ENCODE measurements at regions not wholly inside any gene's neighbourhood (a gene's known extent, or its start where the extent isn't known, plus 50 kb on each side); places are given as distances from the start of the nearest gene placed in this dataset.
"Not testable (repeated sequence)": the region's sequence is repeated elsewhere in the genome, so short reads cannot be mapped to it uniquely, and the experiment has no call there.

DNA sequence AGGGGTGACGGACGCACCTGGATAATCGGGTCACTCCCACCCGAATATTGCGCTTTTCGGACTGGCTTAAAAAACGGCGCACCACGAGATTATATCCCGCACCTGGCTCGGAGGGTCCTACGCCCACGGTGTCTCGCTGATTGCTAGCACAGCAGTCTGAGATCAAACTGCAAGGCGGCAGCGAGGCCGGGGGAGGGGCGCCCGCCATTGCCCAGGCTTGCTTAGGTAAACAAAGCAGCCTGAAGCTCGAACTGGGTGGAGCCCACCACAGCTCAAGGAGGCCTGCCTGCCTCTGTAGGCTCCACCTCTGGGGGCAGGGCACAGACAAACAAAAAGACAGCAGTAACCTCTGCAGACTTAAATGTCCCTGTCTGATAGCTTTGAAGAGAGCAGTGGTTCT is 294.9 kb upstream of the DIO3 start:
- DNase-seq (ENCODE audit: low read depth in 2 of 2), result not testable (repeated sequence)

DNA sequence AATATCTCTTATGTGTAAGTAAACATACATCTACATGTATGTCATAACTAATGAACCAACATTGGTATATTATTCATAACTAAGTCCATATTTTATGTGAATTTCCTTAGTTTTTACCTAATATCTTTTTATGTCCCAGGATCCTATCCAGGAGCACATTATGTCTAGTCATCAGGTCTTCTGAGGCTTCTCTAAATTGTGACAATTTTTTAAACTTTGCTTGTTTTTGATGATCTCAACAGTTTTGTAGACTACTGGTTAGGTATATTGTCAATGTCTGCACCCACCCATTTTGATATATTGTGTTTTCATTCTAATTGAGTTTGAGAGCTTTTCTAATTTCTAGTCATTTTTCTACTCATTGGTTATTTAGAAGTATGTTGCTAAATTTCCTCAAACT is 288.2 kb upstream of the DIO3 start:
- DNase-seq (ENCODE audit: low read depth in 2 of 2), result no peak

DNA sequence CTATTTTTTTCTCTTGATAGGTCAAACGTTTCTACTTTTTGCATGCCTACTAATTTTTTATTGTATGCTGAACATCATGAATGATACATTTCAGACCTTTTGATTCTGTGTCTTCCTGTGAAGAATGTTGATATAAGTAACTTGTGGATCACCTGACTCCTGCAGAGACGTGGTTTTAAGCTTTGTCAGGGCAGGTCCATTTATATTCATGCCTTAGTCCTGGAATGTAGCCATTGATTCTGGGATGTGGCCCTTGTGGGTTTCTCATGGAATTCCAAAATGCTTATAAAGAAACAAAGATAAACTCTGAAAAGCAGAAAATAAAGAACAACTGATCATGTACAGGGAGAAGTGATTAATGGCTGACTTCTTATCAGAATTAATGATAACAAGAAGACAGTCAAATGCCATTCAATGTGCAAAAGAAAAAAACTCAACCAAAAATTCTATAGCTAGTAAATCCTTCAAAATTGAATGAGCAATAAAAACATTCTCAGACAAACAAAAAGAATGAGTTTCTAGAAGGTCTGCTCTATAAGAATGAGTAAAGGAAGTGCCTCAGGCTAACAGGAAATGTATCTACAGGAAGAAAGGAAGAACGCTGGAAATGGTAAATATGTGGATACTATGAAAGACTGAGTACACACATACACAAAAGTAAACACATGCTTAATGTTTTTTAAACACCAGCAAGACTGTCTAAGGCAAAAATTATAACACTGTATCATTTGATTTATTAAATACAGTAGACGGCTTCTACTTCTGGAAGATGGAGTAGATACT is 284.8 kb upstream of the DIO3 start:
- no peak for DNase-seq (ENCODE audit: low read depth in 2 of 2)

DNA sequence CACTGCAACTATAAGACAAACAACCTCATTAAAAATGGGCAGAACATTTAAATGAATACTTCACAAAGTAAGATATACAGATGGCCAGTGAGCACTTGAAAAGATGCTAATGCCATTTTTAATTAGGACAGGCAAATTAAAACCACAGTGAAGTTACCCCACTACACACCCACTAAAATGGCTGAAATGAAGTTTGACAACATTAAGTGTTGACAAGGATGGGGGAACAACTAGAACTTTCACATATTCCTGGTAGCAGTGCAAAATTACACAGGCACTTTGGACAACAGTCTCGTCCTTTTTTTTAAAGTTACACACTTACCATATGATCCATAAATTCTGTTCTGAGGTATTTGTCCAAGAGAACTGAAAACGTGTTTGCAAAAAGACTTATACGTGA is 278.9 kb upstream of the DIO3 start:
- DNase-seq (ENCODE audit: low read depth in 2 of 2), result no peak

DNA sequence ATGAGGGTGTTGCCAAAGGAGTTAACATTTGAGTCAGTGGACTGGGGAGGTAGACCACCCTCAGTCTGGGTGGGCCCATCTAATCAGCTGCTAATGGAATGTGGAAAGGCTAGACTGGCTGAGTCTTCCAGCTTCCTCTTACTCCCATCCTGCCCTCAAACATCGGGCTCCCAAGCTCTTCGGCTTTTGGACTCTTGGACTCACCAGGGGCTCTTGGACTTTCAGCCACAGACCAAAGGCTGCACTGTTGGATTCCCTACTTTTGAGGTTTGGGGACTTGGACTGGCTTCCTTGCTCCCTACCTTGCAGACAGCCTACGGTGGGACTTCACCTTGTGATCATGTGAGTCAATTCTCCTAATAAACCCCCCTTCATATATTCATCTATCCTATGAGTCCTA is 276.6 kb upstream of the DIO3 start:
- DNase-seq (ENCODE audit: low read depth in 2 of 2), result no peak

DNA sequence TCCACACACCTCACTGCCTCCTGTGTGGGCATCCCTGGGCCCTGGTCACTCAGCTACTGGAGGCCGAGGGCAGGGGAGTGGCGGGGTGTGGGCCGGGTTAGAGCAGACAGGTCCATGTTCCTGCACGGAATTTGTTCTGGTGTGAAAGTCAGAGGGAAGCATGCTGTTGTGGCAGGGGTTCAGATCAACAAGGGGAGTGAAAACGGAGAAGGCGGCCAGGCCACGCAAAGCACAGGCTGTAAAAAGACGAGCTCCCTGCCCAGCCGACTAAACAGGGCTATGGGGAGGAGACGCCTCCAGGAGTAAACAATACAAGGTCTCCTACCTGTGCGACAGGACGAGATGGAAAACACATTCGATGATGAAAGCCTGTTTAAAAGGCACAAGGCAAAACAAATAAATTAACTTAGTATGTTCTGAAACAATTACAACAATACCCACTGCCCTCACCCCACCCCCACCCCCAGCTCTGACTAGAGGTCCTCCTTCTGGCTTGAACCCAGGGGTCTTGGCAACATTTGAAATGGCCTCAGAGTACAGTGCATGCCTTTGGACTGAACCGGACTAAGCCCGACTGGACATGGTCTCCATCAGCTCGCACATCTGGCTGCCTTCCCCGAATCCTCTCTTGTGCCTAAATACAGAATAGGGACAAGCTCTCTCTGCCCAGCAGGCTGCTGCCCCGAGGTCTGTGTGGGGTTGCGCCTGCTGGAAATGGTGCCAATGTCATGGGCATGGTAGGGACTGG is 274.9 kb upstream of the DIO3 start:
- no peak for DNase-seq (ENCODE audit: low read depth in 2 of 2)

DNA sequence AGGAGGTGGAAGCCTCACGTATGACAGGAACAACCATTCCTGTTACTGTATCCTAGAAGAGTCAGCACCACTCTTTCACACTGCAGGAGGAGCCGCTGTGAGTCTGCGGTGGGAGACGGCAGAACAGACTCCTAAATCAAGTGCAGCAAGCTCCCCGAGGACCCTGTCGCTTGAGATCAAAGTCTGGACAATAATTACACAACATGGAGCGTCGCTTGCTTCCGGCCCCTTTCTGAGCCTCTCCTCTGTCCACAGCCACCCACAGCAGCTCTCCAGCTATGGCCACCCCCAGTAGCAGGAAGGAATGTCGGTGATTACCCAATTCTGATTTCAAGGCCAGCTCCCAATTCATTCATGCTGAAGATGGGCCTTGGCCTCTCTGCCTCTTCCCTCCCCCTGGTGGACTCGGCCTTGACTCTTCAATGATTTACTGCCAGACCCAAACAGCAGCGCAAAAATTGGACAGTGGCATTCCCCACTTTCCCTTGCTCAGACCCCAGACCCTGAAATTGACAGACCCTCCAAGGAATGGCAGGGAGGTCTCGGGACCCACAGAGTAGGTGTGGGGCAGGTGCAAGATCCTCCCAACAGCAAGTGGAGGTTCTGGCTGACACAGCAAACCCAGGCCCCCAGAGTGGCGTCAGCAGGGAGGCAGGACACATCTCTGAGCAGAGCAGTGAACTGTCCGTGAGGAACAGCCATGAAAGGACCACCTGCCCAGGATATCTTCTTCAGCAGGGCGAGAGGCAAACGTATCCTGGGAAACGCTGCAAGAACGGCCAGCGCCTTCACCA is 272.7 kb upstream of the DIO3 start:
- DNase-seq (ENCODE audit: low read depth in 2 of 2), result no peak

DNA sequence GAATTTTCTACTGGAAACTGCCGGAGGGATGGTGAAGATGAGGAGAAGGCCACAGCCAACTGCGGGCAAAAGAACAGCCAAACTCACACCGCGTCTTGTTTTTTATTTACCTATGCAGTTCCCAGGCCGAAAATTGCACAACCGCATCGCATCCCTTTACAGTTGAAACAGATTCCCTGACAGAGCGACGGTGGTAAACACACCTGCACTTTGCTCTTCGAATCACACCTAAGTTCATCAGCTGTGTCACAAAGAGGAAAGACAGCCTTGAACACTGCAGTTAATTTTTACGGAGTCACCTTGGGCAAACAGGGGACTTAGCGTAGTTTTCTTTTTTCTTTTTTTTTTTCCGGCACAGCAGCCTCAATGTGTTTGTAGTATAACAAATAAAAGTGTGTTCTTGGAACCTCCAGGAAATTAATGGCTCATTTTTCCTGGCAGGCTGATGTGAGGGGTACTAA is 272.0 kb upstream of the DIO3 start:
- DNase-seq (ENCODE audit: low read depth in 2 of 2), result no peak

DNA sequence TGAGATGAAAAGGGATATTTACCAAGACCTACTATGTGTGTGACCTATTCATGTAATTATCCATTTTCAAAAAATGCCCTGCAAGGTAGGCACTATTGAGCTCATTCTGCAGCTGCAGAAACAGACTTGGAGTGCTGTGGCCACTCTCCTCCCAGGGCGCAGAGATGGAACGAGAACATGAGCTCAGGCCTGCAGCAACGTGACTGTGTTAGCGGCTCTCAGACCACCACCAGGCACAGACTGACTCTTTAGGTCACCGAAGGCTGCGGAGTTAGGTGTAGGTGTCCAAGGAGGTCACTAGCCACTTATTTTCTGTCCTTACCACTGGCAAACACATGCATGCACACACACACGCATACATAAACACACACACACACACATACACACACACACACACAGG is 271.4 kb upstream of the DIO3 start:
- DNase-seq (ENCODE audit: low read depth in 2 of 2), result no peak

DNA sequence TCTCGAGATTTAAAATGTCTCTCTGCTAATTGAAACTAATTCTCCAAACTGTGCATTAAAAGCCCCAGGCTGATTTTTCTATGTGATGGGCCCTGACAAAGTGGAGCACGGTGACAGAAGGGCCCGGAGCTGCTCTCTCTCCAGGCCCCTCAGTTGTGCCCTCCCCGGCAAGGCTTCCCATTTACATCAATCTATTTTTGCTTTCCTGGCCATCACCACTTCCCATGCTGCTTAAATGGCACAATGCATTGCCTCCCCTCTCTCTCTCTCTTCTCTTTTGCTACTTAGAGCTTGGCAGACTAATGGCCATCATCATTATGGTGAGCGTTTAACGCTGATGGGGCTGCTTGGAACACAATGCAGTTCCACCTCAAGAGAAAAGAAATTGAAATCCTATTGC is 270.7 kb upstream of the DIO3 start:
- DNase-seq (ENCODE audit: low read depth in 2 of 2), result no peak

DNA sequence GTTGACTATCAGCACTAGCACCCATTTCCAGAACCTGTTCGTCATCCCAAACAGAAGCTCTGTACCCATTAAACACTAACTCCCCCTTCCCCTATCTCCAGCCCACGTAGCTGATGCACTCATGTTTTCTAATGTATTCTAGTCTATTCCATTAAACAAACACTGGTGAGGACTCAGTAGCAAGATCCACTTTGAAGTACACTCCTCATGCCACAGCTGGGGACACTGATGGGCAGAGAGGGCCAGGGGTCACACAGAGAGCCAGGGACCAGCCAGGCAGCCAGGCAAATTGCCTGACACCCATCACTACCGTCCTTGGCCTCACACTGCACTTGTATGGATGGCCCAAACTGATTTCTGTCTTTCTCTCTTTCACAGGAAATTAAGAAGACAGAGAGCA is 269.9 kb upstream of the DIO3 start:
- DNase-seq (ENCODE audit: low read depth in 2 of 2), result no peak

DNA sequence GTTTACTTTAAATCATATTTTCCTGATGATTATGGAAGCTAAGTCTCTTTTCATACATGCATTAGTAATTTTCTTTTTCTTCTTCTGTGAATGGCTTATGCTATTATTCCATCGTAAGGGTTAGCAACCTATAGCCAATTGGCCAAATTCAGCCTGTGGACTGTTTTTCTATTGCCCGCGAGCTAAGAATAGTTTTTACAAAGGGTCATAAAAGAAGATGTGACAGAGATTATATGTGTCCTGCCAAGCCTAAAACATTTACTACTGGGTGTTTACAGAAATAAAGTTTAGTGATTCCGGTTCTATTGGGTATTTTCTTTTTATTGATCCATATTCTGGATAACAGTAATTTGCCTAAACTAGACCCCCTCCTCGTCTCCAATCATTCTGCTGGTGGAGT is 268.8 kb upstream of the DIO3 start:
- DNase-seq (ENCODE audit: low read depth in 2 of 2), result no peak

DNA sequence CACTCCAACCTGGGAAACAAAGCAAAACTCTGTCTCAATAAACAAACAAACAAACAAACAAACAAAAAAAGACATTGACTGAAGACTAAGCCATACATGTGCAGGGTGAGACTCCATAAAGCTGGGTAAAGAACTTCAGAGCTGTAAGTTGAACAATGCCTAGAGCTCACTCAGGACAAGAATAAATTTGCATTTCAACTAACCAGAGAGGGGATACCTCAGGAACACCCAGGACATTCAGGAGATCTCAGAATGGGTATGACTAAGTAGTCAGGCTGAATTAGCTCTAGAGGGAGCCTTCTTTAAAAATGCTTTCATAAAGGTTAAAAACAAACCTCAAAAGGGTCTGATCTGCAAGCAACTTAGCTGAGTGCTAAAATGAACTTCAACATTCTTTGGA is 267.7 kb upstream of the DIO3 start:
- no peak for DNase-seq (ENCODE audit: low read depth in 2 of 2)

DNA sequence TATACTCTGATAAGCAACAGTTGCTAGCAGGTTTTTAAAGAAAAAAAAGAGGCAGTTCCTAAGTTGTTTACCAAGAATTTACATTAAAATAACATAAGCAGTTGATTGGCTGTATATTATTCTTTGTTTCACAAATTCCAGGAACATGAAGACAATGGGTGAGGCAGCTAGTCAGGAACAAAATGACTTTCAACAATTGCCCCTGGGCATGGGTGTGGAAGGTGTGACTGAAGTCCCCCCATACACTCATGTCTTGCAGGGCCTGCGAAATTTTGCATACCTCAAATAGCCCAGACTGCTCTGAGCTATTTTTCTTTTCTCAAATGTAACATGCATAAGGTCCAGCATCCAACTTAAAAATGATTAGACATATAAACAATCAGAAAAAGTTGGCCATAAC is 267.2 kb upstream of the DIO3 start:
- DNase-seq (ENCODE audit: low read depth in 2 of 2), result no peak

DNA sequence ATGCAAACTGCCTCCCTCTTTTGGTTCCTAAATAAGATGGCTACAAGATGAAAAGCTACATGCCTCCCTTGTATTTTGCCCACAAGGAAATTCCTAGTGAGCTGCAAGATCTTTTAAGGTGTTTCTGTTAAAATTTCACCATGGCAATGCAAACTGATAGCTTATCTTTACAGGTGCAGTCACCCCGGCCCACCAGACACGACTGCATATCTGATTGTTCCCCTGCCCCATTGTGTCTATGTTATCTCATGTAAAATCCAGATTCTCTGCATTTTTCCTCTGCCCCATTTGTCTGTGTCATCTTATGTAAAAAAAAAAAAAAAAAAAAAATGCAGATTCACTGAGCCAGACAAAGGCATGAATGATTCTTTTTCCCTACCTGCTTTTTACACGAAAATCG is 261.5 kb upstream of the DIO3 start:
- DNase-seq (ENCODE audit: low read depth in 2 of 2), result not testable (repeated sequence)

DNA sequence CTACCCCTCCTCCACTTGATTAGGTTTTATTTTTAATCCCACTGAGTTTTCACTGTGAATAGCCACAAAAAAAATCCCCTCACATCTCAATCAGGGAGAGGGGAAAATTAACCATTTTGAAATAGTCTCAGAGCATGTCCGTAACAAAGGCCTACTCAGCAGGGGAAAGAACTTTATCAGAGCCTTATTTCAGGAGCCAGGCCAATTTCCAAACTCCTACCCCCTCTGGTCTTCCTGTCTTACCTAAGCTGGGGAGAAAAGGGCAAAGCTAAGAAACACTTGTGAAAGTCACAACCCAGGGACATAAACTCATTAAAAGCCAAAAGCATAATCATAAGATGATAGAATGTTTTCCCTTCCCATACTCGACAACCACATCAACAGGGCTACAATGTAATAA is 260.3 kb upstream of the DIO3 start:
- no peak for DNase-seq (ENCODE audit: low read depth in 2 of 2)

DNA sequence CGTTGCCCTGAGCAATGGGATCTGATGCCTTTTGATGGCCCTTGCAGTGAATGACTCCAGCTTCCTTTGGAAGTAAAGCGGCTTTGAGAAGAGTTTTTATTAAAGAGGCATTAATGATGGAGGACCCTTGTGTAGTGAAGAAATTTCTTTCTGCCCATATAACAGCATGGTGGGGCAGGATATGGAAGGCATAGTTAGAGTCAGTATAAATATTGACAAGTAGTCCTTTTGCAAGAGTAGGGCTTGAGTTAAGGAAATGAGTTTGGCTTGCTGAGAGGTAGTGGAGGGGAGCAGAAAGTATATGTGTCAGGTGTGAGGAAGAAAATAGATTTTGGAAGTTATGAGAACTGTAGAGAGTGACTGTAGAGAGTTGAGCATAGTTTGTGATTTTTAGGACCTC is 254.1 kb upstream of the DIO3 start:
- not testable (repeated sequence) for DNase-seq (ENCODE audit: low read depth in 2 of 2)

DNA sequence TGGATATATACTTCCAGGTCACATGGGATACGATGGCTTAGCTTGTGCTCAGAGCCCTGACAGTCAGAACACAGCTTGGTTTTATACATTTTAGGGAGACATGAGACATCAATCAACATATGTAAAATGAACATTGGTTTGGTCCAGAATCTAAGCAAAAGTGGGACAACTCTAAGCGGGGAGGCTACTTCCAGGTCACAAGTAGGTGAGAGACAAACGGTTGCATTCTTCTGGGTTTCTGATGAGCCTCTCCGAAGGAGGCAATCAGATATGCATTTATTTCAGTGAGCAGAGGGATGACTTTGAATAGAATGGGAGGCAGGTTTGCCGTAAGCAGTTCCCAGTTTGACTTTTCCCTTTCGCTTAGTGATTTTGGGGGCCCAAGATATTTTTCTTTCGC is 250.1 kb upstream of the DIO3 start:
- not testable (repeated sequence) for DNase-seq (ENCODE audit: low read depth in 2 of 2)

DNA sequence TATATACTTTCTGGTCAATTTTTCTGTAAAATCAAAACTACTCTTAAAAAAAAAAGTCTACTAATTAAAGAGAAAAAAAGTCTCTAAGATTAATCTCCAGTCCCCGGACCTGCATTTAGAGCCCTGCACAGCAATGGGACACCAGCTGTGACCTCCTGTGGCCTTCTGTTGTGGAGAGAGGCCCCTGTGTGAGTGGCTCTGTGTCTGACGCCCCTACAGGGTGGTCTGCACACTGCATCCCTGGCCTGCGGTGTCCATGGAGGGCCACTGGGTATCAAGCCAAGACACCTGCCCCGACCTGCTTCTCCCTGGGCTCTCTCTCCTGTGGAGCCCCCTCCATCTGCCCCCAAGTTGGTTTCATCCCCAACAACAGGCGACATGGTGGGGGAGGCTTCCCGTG is 248.0 kb upstream of the DIO3 start:
- no peak for DNase-seq (ENCODE audit: low read depth in 2 of 2)

DNA sequence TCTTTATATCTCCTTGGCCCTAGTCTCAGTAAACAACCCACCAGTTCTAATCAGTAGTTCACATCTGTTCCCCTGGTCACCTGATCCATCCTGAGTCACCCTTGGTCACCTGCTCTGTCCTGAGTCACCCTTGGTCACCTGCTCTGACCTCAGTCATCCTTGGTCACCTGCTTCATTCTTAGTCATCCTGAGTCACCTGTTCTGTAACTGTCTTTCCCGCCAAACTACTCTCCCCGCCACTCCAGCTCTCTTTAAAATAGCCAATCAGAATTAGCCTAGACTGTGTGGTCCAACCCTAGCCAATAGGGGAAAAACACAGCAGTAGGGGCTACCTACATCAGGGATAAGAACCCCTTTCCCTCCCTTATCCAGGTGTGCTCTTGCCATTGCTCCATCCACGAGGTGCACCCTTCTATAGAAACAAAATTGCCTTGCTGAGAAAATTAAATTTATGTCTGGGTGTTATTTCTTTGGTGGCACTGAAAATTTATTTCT is 245.4 kb upstream of the DIO3 start:
- no peak for DNase-seq (ENCODE audit: low read depth in 2 of 2)

DNA sequence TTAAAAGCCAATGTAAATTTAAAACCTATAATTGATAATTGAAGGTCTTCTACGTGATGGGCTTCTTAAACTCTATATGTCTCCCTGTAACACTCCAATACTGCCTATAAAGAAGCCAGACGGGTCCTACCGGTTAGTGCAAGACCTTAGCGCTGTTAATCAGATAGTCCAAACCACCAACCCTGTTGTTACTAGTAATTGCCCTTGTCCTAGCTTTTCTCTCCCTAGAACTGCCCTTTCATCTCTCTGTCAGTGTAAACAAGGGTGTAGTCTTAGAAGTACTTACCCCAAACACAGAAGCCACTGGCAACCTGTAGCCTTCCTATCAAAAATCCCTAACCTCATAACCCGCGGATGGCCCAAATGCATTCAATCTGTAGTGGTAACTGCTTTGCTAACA is 243.0 kb upstream of the DIO3 start:
- DNase-seq (ENCODE audit: low read depth in 2 of 2), result no peak

DNA sequence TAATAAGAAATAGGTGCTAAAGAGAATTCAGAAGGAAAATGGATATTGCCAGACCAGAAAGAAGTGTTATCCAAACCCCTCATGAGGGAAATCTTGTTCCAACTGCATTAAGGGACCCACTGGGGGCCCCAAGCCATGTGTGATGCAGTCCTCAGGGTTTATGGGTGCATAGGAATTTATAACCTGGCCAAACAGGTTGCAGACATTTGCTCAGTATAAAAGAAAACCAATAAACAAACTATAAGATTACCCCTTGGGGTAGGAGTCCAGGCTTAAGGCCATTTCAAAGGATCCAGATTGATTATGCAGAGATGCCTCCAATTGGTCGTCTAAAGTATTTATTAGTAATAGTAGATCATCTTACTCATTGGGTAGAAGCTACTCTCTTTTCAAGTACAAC is 240.9 kb upstream of the DIO3 start:
- no peak for DNase-seq (ENCODE audit: low read depth in 2 of 2)
